ENCODE measurements at regions not wholly inside any gene's neighbourhood (a gene's known extent, or its start where the extent isn't known, plus 50 kb on each side); places are given as distances from the start of the nearest gene placed in this dataset.

DNA sequence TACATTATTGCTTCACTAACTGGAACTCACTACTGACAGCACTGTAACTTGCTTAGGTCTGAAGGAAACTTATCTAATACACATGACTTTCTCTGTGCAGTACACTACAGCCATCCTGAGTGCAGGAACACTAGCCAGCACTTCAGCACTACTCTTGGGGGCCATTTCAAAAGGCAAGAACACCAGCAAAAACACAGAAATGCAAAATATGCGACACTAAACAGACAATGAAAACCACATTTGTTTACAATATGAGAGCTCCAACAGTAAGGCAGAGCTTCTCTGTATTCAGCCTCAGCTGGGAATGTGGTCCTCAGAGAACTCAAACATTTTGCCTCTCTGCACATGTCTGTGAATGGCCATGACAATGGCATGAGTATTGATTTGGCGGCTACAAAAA is 109.6 kb downstream of the ARRDC4 start:
- TF ChIP-seq, protein P1, sequence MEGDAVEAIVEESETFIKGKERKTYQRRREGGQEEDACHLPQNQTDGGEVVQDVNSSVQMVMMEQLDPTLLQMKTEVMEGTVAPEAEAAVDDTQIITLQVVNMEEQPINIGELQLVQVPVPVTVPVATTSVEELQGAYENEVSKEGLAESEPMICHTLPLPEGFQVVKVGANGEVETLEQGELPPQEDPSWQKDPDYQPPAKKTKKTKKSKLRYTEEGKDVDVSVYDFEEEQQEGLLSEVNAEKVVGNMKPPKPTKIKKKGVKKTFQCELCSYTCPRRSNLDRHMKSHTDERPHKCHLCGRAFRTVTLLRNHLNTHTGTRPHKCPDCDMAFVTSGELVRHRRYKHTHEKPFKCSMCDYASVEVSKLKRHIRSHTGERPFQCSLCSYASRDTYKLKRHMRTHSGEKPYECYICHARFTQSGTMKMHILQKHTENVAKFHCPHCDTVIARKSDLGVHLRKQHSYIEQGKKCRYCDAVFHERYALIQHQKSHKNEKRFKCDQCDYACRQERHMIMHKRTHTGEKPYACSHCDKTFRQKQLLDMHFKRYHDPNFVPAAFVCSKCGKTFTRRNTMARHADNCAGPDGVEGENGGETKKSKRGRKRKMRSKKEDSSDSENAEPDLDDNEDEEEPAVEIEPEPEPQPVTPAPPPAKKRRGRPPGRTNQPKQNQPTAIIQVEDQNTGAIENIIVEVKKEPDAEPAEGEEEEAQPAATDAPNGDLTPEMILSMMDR (conservative IDR thresholded peaks at IDR 0.05 in 1 of 2, IDR thresholded peaks at IDR 0.05 in 1 of 2; ENCODE audit: low read depth in 1 of 2, low read length in 2 of 2), result no peak
- TF ChIP-seq EZH2 (IDR thresholded peaks at IDR 0.05; ENCODE audit: low read length, missing control alignments), result no peak
